Limb (tissue), 2 donors: ENCODE measurements at regions not wholly inside any gene's neighbourhood (a gene's known extent, or its start where the extent isn't known, plus 50 kb on each side); places are given as distances from the start of the nearest gene placed in this dataset.

ENCODE experiments used
- DNase-seq, 2 donors: peaks; one replicate each; pipeline ENCODE4 v3.0.0-alpha.2; 2016; ENCODE audit errors: extremely low spot score in 2 of 2

DNA sequence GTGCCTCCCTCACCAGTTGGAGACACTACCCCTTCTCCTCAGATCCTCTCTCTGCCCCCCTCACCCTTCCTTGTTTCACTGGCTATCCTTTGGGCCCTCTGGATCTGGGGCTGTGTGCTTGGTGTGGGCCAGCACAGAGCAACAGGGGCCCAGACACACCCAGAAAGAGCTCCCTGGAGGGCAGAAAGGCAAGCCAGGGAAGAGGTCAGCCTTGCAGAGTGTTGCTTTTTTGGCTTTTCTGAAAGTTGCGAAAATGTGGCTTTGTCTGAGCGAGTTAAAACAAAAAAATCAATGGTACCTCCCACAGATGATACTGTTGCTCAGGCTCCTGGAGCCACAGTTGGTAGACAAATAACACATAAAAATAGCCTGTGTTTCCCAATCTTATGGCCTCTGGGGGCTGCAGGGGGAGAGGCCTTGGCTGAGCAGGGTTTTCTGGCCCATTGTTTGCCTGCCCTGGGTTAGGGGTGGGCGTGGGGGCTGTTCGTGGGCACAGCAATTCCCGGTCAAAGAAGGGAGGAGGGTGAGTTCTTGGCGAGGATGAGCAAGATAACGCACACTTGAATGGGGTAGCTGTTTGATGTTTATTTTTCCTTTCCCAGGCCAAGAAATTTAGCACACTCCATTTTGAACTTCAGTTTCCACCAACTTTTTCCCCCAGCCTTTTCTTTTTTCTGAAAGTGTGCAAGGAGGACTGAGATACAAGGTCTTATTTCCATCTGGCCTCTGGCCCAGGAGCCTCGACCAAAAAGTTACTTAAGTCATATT lies 167.0 kb upstream of the HAAO start:
- peak; percentile 63 to 77 for DNase-seq

- DNase-seq = no peak
Observed at GRCh38 chr2:42958741-42959233, 166.4 kb upstream of the HAAO start.

DNA sequence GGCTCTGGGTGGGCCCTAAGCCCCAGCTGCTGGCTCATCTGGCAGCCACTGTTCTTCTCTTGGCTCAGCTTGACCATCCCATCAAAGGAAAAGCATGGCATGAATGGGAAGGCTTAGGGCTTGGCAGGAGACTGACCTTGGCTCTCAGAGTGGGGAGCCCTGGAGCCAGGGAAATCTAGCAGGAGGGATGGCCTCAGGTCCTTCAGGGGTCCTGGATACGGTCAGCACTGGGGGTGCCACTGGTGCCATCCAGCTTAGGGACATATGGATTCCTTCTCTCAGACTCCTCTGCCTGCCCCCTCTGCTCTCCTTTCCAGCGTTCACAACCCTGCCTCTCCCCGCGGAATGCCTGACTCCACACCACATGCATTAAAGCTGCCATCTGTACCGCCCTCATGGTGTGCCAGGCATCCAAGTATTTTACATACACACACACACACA lies 165.5 kb upstream of the HAAO start:
- DNase-seq = no peak

GRCh38 chr2:42957109-42957860 lies 164.9 kb upstream of the HAAO start:
- DNase-seq = no peak

- no peak for DNase-seq
Observed at GRCh38 chr2:42954227-42954962, 162.0 kb upstream of the HAAO start.

DNA sequence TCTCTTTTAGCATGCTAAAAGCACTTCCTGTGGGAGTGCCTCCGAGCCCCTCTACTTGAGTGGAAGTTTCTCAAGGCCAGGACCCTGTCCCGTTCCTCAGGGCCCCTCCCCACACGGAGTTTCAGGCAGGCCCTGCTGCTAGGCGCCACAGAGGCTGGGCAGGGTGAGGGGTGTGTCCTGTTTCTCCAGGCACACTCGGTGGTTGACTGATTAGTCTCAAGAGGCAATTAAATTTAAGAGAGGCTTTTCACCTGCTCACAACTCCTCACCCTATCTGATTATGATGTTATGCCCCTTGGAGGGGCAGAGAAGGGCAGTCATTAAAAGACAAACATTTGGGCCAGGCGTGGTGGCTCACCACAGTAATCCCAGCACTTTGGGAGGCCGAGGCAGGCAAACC lies 160.8 kb upstream of the HAAO start:
- DNase-seq = no peak

GRCh38 chr2:42951263-42951938 lies 159.0 kb upstream of the HAAO start:
- no peak for DNase-seq

DNA sequence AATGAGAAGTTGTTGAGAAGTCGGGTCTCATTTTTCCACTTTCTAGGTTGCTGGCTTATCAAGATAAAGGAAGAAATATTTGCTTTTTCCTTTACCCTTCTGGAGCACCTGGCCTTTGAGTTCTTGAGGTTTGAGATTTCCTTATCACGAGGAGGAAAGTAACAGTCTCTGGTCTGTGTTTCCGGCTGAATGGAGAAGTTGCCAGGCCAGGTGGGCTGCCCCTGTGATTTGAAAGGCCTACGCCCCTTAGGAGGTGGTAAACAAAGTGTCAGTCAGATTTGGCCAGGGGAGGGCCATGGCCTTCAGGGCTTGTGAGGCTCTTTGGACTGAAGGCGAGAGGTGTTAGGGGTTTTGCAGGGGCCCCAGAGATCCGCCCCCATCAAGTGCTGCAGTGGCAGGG lies 156.7 kb upstream of the HAAO start:
- DNase-seq = no peak

DNA sequence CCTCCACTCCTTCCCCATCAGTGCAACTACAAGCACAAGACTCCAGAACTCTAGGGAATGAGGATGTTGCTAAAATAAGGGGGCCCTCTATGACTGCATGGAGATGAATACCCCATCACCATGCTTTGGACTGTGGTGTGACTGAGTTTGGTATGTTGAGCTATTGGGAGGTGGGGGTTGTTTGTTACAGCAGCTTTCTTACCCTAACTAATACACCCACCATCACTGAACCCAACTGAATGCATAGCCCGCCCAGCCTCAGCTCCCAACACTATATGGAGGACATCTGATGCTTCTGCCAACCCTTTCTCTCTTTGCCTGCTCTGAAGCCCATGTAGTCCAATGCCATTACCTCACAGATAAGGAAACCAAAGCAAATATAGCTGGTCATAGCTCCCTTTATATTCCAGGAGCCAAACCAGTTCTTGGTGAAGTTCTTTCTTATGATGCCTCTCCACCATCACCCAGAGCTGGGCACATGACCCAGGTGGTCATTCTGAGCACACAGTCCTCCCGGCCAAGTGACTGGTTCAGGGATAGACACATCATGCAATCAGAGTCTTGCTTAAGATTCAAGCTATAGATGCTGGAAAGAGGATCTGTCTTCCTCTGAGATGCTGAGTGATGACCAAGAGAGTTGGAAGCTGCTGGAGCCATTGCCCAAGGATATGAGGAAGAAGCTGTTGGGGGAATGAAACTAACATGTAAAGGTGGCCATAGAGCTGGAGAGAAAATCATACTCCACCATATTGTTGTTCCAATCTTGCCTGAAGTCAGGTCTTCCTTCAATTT lies 155.6 kb upstream of the HAAO start:
- DNase-seq = no peak

DNA sequence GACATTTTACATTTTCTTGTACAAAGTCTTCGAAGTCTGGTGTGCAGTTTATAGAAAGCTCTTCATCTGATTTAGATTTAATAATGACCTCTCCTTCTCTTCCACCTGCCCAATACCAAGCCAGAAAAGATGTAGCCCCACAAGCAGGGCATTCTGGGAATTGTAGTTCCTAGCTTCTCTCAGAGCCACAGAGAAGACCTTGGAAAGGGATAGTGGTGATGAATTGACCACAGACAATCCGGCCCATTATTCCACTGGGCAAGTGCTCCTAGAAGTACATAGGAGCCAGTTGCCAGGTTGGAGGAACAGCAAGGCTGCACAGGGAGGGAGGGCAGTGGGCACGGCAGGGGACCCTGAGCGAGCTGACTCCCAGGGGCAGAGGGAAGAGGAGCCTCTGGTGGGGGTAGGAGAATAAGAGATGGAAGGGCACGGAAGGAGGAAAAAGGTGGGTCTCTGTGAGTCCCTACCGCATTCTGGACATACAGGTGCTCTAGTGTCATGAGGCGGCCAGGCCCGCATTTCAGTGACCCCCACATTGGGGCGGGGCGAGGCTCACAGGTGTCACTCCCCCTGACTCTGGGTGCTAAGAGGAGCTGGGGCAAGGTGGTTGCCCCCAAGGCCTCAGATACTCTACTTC lies 152.5 kb upstream of the HAAO start:
- no peak for DNase-seq

GRCh38 chr2:42942990-42943493 lies 150.7 kb upstream of the HAAO start:
- DNase-seq = no peak

GRCh38 chr2:42942214-42942989 lies 150.0 kb upstream of the HAAO start:
- DNase-seq = no peak

- DNase-seq = no peak
Observed at GRCh38 chr2:42941633-42942176, 149.3 kb upstream of the HAAO start.

GRCh38 chr2:42939411-42940206 lies 147.2 kb upstream of the HAAO start:
- DNase-seq = no peak

DNA sequence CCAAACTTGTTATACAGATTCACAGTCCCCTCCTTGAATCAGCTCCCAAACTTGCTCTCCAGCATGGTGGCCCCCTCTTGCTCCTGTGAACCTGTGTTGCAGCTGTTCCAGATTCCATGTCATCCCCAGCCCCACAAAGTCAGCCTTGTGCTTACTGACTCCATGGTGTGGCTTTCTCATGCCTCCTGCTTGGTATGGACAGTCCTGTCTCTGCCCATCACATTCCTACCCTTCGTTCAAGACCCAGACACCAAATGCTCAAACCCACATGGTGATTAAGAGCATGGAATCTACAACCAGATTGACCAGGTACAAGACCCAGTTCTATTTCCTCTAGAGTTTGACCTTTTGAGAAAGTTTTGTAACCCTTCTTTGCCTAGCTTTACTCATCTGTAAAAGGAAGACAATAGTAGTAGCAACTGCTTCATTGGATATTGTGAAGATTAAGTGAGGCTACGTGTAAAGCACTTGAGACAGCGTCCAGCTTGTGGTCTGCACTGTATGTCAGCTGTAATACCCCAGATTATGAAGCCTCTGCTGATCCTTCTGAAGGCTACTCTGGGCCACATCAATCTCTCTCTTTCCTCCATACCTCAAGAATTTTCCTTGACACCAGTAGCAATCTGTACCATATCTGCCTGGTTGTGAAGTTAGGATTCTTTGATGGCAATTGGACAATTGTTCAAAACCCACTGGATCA lies 146.4 kb upstream of the HAAO start:
- DNase-seq = no peak

- DNase-seq = no peak
Observed at GRCh38 chr2:42937171-42937875, 144.9 kb upstream of the HAAO start.
